K562 (cell line): ENCODE measurements at regions not wholly inside any gene's neighbourhood (a gene's known extent, or its start where the extent isn't known, plus 50 kb on each side); places are given as distances from the start of the nearest gene placed in this dataset.

Experiments
- ATAC-seq: fragments of 200-7000 bp; cut with Tn5 transposase; 3 replicates; pipeline ENCODE4 v1.9.1; 2020; ENCODE audit warnings: moderate library complexity
- BruUV-seq: library from RNA; stranded (reverse); fragments of 400-500 nt; replicated peaks from 2 replicates; lab custom pipeline; 2021; lab: Mats Ljungman, UMichigan
- CTCF ChIA-PET: fragments of 300-600 bp; formaldehyde crosslinking; extraction: SDS; loops from one replicate; lab custom pipeline; 2021; ENCODE audit warnings: low intra/inter-chr PET ratio; lab: Yijun Ruan, JAX
- POLR2A ChIA-PET: fragments of 300-600, 350-650 bp; sonication (Branson Sonifier 250); formaldehyde crosslinking; extraction: SDS; loops from one replicate; lab custom pipeline; 2021; ENCODE audit warnings: antibody characterized with exemption, inconsistent platforms; lab: Yijun Ruan, JAX
- DNase-seq, 4 experiments: peaks; one replicate each; pipeline versions ENCODE4 v3.0.0 to v3.0.0-alpha.2; 2011 to 2018; ENCODE audit warnings: low spot score in 3 of 4, mixed read lengths in 3 of 4; ENCODE audit errors: extremely low read depth in 1 of 4
- FAIRE-seq: peaks from 2 replicates; lab custom pipeline; 2011; peaks lifted over from hg19 to GRCh38; lab: Jason Lieb, UNC
- H2AFZ ChIP-seq: 2 replicates; pipeline ENCODE4 v1.6.0; 2011; ENCODE audit warnings: low read depth, low read length, control low read depth, inconsistent platforms
- H3K27ac ChIP-seq: fragments of 200-600 bp; 3 replicates; pipeline ENCODE4 v1.8.0; 2011; ENCODE audit warnings: low read depth, mild to moderate bottlenecking, control low read depth, inconsistent platforms, low read length, moderate library complexity, mixed read lengths; ENCODE audit errors: extremely low read depth
- H3K27me3 ChIP-seq, 2 experiments: fragments of 300-600 bp in 1 of 2; 2 replicates in 1 of 2; 3 replicates in 1 of 2; pipeline versions ENCODE4 v1.6.0 to v1.8.0; 2011; ENCODE audit warnings: inconsistent platforms in 2 of 2, low read length in 2 of 2, mild to moderate bottlenecking in 1 of 2, mixed read lengths in 1 of 2, moderate library complexity in 1 of 2; ENCODE audit not compliant: control insufficient read depth in 2 of 2, insufficient read depth in 2 of 2
- H3K36me3 ChIP-seq: fragments of 300-600 bp; 3 replicates; pipeline ENCODE4 v1.8.0; 2011; ENCODE audit warnings: mild to moderate bottlenecking, low read length, inconsistent platforms; ENCODE audit not compliant: control insufficient read depth, insufficient read depth
- H3K4me1 ChIP-seq, 2 experiments: fragments of 200-600 bp in 1 of 2; replicated peaks in 1 of 2; 2 replicates in 1 of 2; 3 replicates in 1 of 2; pipeline versions ENCODE4 v1.5.1 to v1.8.0; 2011; ENCODE audit warnings: inconsistent platforms in 2 of 2, low read length in 2 of 2, mild to moderate bottlenecking in 1 of 2, mixed read lengths in 1 of 2, moderate library complexity in 1 of 2; ENCODE audit not compliant: control insufficient read depth in 2 of 2, insufficient read depth in 2 of 2
- H3K4me2 ChIP-seq: 2 replicates; pipeline ENCODE4 v1.6.1; 2011; ENCODE audit warnings: low read length, control low read depth, inconsistent platforms, mixed read lengths; ENCODE audit not compliant: insufficient read depth
- H3K4me3 ChIP-seq: fragments of 200-600 bp; sonication (generic), shearing (Covaris generic); 2 replicates; pipeline ENCODE4 v1.5.1; 2016; ENCODE audit warnings: control low read depth, inconsistent platforms
- H3K79me2 ChIP-seq: fragments of 200-600 bp; 3 replicates; pipeline ENCODE4 v1.8.0; 2011; ENCODE audit warnings: low read length, inconsistent platforms; ENCODE audit not compliant: control insufficient read depth, insufficient read depth
- H3K9ac ChIP-seq, 2 experiments: 2 replicates each; pipeline versions ENCODE4 v1.6.0 to v1.6.1; 2011; ENCODE audit warnings: low read depth in 2 of 2, low read length in 2 of 2, control low read depth in 1 of 2, inconsistent platforms in 1 of 2, mild to moderate bottlenecking in 1 of 2, mixed read lengths in 1 of 2; ENCODE audit not compliant: insufficient read depth in 1 of 2
- H3K9me1 ChIP-seq: one replicate; pipeline ENCODE4 v1.6.0; 2011; ENCODE audit warnings: inconsistent platforms, mild to moderate bottlenecking, low read length, moderate library complexity; ENCODE audit not compliant: control insufficient read depth, insufficient read depth
- H3K9me3 ChIP-seq: replicated peaks from 2 replicates; pipeline ENCODE4 v1.5.1; 2011; ENCODE audit warnings: low read depth, low read length, inconsistent platforms; ENCODE audit not compliant: control insufficient read depth, insufficient read depth
- H4K20me1 ChIP-seq: replicated peaks from 2 replicates; pipeline ENCODE4 v1.6.1; 2011; ENCODE audit warnings: low read length, inconsistent platforms, mixed read lengths; ENCODE audit not compliant: control insufficient read depth, insufficient read depth
- C11orf30 ChIP-seq: fragments of 450-650 bp; IDR thresholded peaks from 2 replicates; pipeline ENCODE4 v1.6.1; 2016; ENCODE audit warnings: low read depth, mild to moderate bottlenecking
- CBX2 ChIP-seq: fragments of 200-600 bp; sonication (generic); IDR thresholded peaks from one replicate; pipeline ENCODE4 v1.6.1; 2012; ENCODE audit warnings: mild to moderate bottlenecking, low read length, inconsistent platforms; ENCODE audit not compliant: insufficient read depth, poor library complexity, severe bottlenecking
- CBX3 ChIP-seq, 2 experiments: IDR thresholded peaks; 1 replicate in 1 of 2; 2 replicates in 1 of 2; pipeline ENCODE4 v1.6.1; 2012; ENCODE audit warnings: inconsistent platforms in 2 of 2, low read length in 2 of 2, borderline replicate concordance in 1 of 2, control low read depth in 1 of 2
- CHD1 ChIP-seq: fragments of 200-600 bp; sonication (generic); IDR thresholded peaks from one replicate; pipeline ENCODE4 v1.6.1; 2012; ENCODE audit warnings: mild to moderate bottlenecking, moderate library complexity, low read length, inconsistent platforms
- DACH1 ChIP-seq: fragments of 450-650 bp; IDR thresholded peaks from 2 replicates; pipeline ENCODE4 v1.6.1; 2018; ENCODE audit not compliant: partially characterized antibody
- ELF4 ChIP-seq: fragments of 450-650 bp; formaldehyde crosslinking; IDR thresholded peaks from 2 replicates; pipeline ENCODE4 v1.4.0; 2022; ENCODE audit warnings: missing genetic modification characterization
- FOS ChIP-seq: IDR thresholded peaks from 3 replicates; pipeline ENCODE4 v1.6.1; 2011; ENCODE audit not compliant: insufficient read length; ENCODE audit errors: extremely low read depth
- FOXP1 ChIP-seq: sonication (generic); formaldehyde crosslinking; IDR thresholded peaks from 2 replicates; pipeline ENCODE4 v1.8.0; 2022; ENCODE audit warnings: mild to moderate bottlenecking, missing genetic modification reagents
- HLTF ChIP-seq: fragments of 450-650 bp; IDR thresholded peaks from 2 replicates; pipeline ENCODE4 v1.6.1; 2016
- HMGXB4 ChIP-seq: sonication (generic); formaldehyde crosslinking; IDR thresholded peaks from 2 replicates; pipeline ENCODE4 v1.8.1; 2023; ENCODE audit warnings: mild to moderate bottlenecking, missing genetic modification reagents
- KDM2B ChIP-seq: fragments of 250-450 bp; sonication (Bioruptor Pico); IDR thresholded peaks from 2 replicates; pipeline ENCODE4 v1.8.0; 2021; ENCODE audit warnings: mild to moderate bottlenecking, moderate library complexity
- MAFG ChIP-seq: fragments of 450-650 bp; conservative IDR thresholded peaks from 2 replicates; pipeline ENCODE4 v1.6.1; 2016; ENCODE audit warnings: missing genetic modification characterization, missing compliant biosample characterization
- NFE2L1 ChIP-seq: fragments of 450-650 bp; IDR thresholded peaks from 2 replicates; pipeline ENCODE4 v1.6.1; 2016; ENCODE audit warnings: missing genetic modification characterization, low read depth, mild to moderate bottlenecking, missing compliant biosample characterization, moderate library complexity, borderline replicate concordance
- RB1 ChIP-seq: fragments of 450-650 bp; IDR thresholded peaks from 2 replicates; pipeline ENCODE4 v1.6.1; 2017; ENCODE audit warnings: low read depth, mild to moderate bottlenecking
- RBM15 ChIP-seq: fragments of 200-400 bp; formaldehyde crosslinking; IDR thresholded peaks from 2 replicates; pipeline ENCODE4 v1.6.1; 2018; ENCODE audit warnings: mild to moderate bottlenecking, low read length, moderate library complexity; ENCODE audit not compliant: insufficient read depth
- SMAD1 ChIP-seq: fragments of 150-350 bp; IDR thresholded peaks from 2 replicates; pipeline ENCODE4 v1.6.1; 2014; ENCODE audit warnings: low read length, low read depth; ENCODE audit not compliant: partially characterized antibody
- STAT5A ChIP-seq: IDR thresholded peaks from 2 replicates; pipeline ENCODE4 v1.6.1; 2012; ENCODE audit warnings: low read length, inconsistent platforms, borderline replicate concordance
- TCFL5 ChIP-seq: fragments of 250-450 bp; sonication (Bioruptor Pico); conservative IDR thresholded peaks from 2 replicates; pipeline ENCODE4 v1.6.1; 2021; ENCODE audit warnings: mild to moderate bottlenecking, moderate library complexity, matching md5 sums
- ZEB2 ChIP-seq: fragments of 450-650 bp; IDR thresholded peaks from 2 replicates; pipeline ENCODE4 v1.6.1; 2016
- ZFP91 ChIP-seq: sonication (generic); formaldehyde crosslinking; IDR thresholded peaks from 2 replicates; pipeline ENCODE4 v1.8.0; 2022; ENCODE audit warnings: mild to moderate bottlenecking, missing genetic modification reagents
- ZNF133 ChIP-seq: fragments of 250-450 bp; sonication (Bioruptor Pico); IDR thresholded peaks from 2 replicates; pipeline ENCODE4 v1.4.0; 2020; ENCODE audit warnings: mild to moderate bottlenecking
- ZNF316 ChIP-seq: fragments of 450-650 bp; IDR thresholded peaks from 2 replicates; pipeline ENCODE4 v1.6.1; 2016
- WGBS: fragments of 100-300 bp; shearing (Covaris generic); methylation state at CpG from one replicate; pipeline ENCODE4 v1.1.6; 2016; ENCODE audit warnings: low coverage, mixed read lengths; ENCODE audit not compliant: insufficient coverage; ENCODE audit errors: missing lambda C conversion rate; 5-methylcytosine and 5-hydroxymethylcytosine counted together
- in situ Hi-C: fragments of 300-500 bp; cut with MboI; formaldehyde crosslinking; loops from 4 replicates; pipeline ENCODE4 v1.15.0; 2018; ENCODE audit warnings: inconsistent platforms, mixed read lengths
- intact Hi-C: fragments of 100-400 bp; cut with micrococcal nuclease; formaldehyde crosslinking; loops from 2 replicates; pipeline ENCODE4 v1.14.2; 2022

GRCh38 chr12:28890664-28891063 is 258.4 kb upstream of the FAR2 start:
- ATAC-seq = no peak
- H3K4me3 ChIP-seq = no peak overlapping the region
- CTCF ChIA-PET = no interaction called here
- no peaks in the 10 kb centered on the region for H4K20me1 ChIP-seq
- H3K4me2 ChIP-seq = no peak overlapping the region
- no peak overlapping the region for H2AFZ ChIP-seq
- in situ Hi-C loops = no loop called here
- no peak for FAIRE-seq
- H3K27ac ChIP-seq = no peak overlapping the region
- no peak for DNase-seq
- no peaks in the 10 kb centered on the region for H3K27me3 ChIP-seq
- no TSS peak for BruUV-seq
- no peaks in the 10 kb centered on the region for H3K9me1 ChIP-seq
- H3K4me1 ChIP-seq = no peaks in the 10 kb centered on the region
- no peaks in the 10 kb centered on the region for H3K36me3 ChIP-seq
- intact Hi-C loops = no loop called here
- TF ChIP-seq CBX2 (no peak), HMGXB4 (CRISPR knock-in tag) (no peak), KDM2B (CRISPR knock-in tag) (no peak), HLTF (no peak), ZFP91 (CRISPR knock-in tag) (no peak), CBX3 (IDR thresholded peaks at IDR 0.05; ENCODE audit: borderline replicate concordance in 1 of 2, low read length in 2 of 2) (no peak), RBM15 (no peak), FOXP1 (CRISPR knock-in tag) (no peak), SMAD1 (no peak), RB1 (no peak), DACH1 (no peak), ZNF133 (CRISPR knock-in tag) (no peak), NFE2L1 (no peak), CHD1 (no peak), ZEB2 (no peak), FOS (no peak), TCFL5 (CRISPR knock-in tag) (no peak), ZNF316 (peak; percentile 77), ELF4 (CRISPR knock-in tag) (no peak), C11orf30 (peak; percentile 46; the same call in 1 of the 2 replicates), MAFG (peak; percentile 18; the same call in 1 of the 2 replicates), STAT5A (no peak)
- TF ChIP-seq, all 486 proteins: peak for 3
- 0% methylated on average over 4 of the region's 4 CpGs for WGBS
- Histone ChIP-seq H3K9me3 (no peaks in the 10 kb centered on the region), H3K9ac (no peak overlapping the region), H3K79me2 (no peaks in the 10 kb centered on the region)
- POLR2A ChIA-PET = no interaction called here
